ENCODE measurements at regions not wholly inside any gene's neighbourhood (a gene's known extent, or its start where the extent isn't known, plus 50 kb on each side); places are given as distances from the start of the nearest gene placed in this dataset.

DNA sequence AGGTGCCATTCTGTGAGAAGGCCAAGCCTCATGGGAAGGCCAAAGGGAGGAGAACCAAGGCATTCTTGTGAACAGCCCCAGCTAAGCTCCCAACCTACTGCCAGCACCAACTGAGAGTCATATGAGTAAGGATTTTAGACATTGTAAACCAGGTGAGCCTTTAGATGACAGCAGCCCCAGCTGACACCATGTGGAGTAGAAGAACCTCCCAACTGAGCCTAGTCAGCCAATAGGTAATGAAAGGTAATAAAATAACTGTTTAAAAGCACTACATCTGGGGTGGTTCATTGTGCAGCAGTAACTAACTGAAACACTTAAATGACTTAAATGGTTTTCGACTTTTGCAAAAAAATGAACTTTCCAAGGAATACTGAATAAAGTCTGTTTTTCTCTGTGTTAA is 172.6 kb upstream of the KIF2A start:
- Histone ChIP-seq H3K27me3 (ENCODE audit: control insufficient read depth in 3 of 3, insufficient read depth in 3 of 3, low read depth in 1 of 3, low read length in 3 of 3) (peaks cover 0 to 5% (median 0%) of the 10 kb centered on the region in 3 experiments), H3K9me3 (replicated peaks in 1 of 2; ENCODE audit: control insufficient read depth in 2 of 2, insufficient read depth in 1 of 2, low read depth in 1 of 2, low read length in 2 of 2) (no peaks in the 10 kb centered on the region), H2BK15ac (ENCODE audit: low read length) (no peak overlapping the region), H3K23ac (ENCODE audit: low read depth, low read length, poor library complexity) (no peak overlapping the region), H3K14ac (ENCODE audit: low read length) (no peak overlapping the region), H2AK5ac (ENCODE audit: low read depth, low read length) (no peak overlapping the region), H3K27ac (replicated peaks; ENCODE audit: low read length) (no peak overlapping the region), H2BK5ac (ENCODE audit: low read length) (no peak overlapping the region), H3K18ac (ENCODE audit: low read length) (no peak overlapping the region), H3K4me2 (ENCODE audit: insufficient read depth, low read length, poor library complexity, severe bottlenecking) (no peak overlapping the region), H2BK12ac (ENCODE audit: low read length) (no peak overlapping the region), H3K9ac (ENCODE audit: low read depth, low read length, poor library complexity) (no peak overlapping the region), H4K8ac (ENCODE audit: low read depth, low read length) (no peak overlapping the region), H3K36me3 (replicated peaks in 1 of 2; ENCODE audit: control insufficient read depth in 2 of 2, insufficient read depth in 2 of 2, low read length in 2 of 2) (no peaks in the 10 kb centered on the region), H3K4ac (ENCODE audit: low read length) (no peak overlapping the region), H3K79me1 (ENCODE audit: low read depth, low read length) (no peaks in the 10 kb centered on the region), H3K4me3 (ENCODE audit: low read length in 2 of 2) (no peak overlapping the region), H2AFZ (ENCODE audit: low read length) (no peak overlapping the region), H2BK120ac (ENCODE audit: low read depth, low read length) (no peak overlapping the region), H3K4me1 (ENCODE audit: control insufficient read depth in 2 of 2, insufficient read depth in 1 of 2, low read depth in 1 of 2, low read length in 2 of 2) (peaks cover under 1% of the 10 kb centered on the region in 2 donors), H4K91ac (ENCODE audit: low read depth, low read length, poor library complexity) (no peak overlapping the region)
- WGBS, 2 donors (ENCODE audit: extremely low coverage in 2 of 2, insufficient read length in 2 of 2, insufficient replicate concordance in 1 of 2) = no CpG with 5 or more reads among the region's 1 CpG
- DNase-seq (ENCODE audit: low spot score) = no peak

DNA sequence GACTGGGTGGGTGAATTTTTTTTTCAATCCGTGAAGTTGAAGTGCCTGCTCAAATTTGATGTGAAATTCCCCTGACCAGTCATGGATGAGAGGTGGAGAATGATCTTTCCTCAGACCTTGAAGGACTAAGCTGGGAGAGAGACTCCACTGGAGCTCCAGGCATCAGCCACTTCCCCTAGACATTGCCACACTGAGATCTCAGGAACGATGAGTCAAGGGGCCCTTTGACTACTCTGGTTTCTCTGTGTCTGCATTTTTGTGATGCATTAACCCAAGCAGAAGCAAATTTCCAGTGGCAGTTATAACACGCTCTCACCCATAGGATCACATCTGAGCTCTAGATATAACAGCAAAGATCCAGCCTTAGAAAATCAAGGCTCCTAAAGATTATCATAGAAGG is 171.2 kb upstream of the KIF2A start:
- H3K4ac ChIP-seq (ENCODE audit: low read length) = no peak overlapping the region

DNA sequence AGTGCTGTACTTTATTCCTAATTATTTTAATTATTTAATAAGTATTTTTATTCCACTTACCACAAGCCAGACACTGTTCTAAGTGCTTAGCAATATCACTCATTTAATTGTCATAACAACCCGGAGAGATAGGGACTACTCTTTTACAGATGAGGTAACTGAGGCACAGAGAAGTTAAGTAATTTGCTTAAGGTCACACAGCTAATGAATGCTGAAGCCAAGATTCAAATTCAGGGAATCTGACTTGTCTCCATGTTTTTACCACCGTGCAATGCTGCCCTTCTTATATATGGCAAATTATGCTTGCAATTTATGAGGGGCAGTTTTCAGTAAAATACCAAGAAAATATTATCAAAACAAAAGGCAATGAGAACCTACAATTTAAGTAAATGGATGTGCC is 168.4 kb upstream of the KIF2A start:
- H3K18ac ChIP-seq (ENCODE audit: low read length) = no peak overlapping the region
- peaks cover 4 to 5% of the 10 kb centered on the region in 2 donors for H3K4me1 ChIP-seq (ENCODE audit: control insufficient read depth in 2 of 2, insufficient read depth in 1 of 2, low read depth in 1 of 2, low read length in 2 of 2)
- no peak overlapping the region for H3K27ac ChIP-seq (replicated peaks; ENCODE audit: low read length)
- H2BK5ac ChIP-seq (ENCODE audit: low read length) = no peak overlapping the region
- H4K91ac ChIP-seq (ENCODE audit: low read depth, low read length, poor library complexity) = no peak overlapping the region
- H3K27me3 ChIP-seq (ENCODE audit: control insufficient read depth in 3 of 3, insufficient read depth in 3 of 3, low read depth in 1 of 3, low read length in 3 of 3) = peaks cover 0 to 5% (median 0%) of the 10 kb centered on the region in 3 experiments
- no peak overlapping the region for H2AK5ac ChIP-seq (ENCODE audit: low read depth, low read length)
- H3K9me3 ChIP-seq (replicated peaks in 1 of 2; ENCODE audit: control insufficient read depth in 2 of 2, insufficient read depth in 1 of 2, low read depth in 1 of 2, low read length in 2 of 2) = no peaks in the 10 kb centered on the region
- H4K8ac ChIP-seq (ENCODE audit: low read depth, low read length) = no peak overlapping the region
- no CpG with 5 or more reads among the region's 2 CpGs for WGBS, 2 donors (ENCODE audit: extremely low coverage in 2 of 2, insufficient read length in 2 of 2, insufficient replicate concordance in 1 of 2)
- DNase-seq (ENCODE audit: low spot score) = no peak
- no peaks in the 10 kb centered on the region for H3K36me3 ChIP-seq (replicated peaks in 1 of 2; ENCODE audit: control insufficient read depth in 2 of 2, insufficient read depth in 2 of 2, low read length in 2 of 2)
- H2BK15ac ChIP-seq (ENCODE audit: low read length) = no peak overlapping the region
- no peak overlapping the region for H3K23ac ChIP-seq (ENCODE audit: low read depth, low read length, poor library complexity)
- H3K4me2 ChIP-seq (ENCODE audit: insufficient read depth, low read length, poor library complexity, severe bottlenecking) = no peak overlapping the region
- no peaks in the 10 kb centered on the region for H3K79me1 ChIP-seq (ENCODE audit: low read depth, low read length)
- H3K9ac ChIP-seq (ENCODE audit: low read depth, low read length, poor library complexity) = no peak overlapping the region
- no peak overlapping the region for H3K14ac ChIP-seq (ENCODE audit: low read length)
- H2AFZ ChIP-seq (ENCODE audit: low read length) = no peak overlapping the region
- H3K4me3 ChIP-seq (ENCODE audit: low read length in 2 of 2) = no peak overlapping the region
- H2BK120ac ChIP-seq (ENCODE audit: low read depth, low read length) = no peak overlapping the region
- no peak overlapping the region for H3K4ac ChIP-seq (ENCODE audit: low read length)
- no peak overlapping the region for H2BK12ac ChIP-seq (ENCODE audit: low read length)

More for the DNA sequence above, 171.2 kb upstream of the KIF2A start:
- Histone ChIP-seq H3K14ac (ENCODE audit: low read length) (no peak overlapping the region), H3K18ac (ENCODE audit: low read length) (no peak overlapping the region), H3K79me1 (ENCODE audit: low read depth, low read length) (no peaks in the 10 kb centered on the region), H3K4me1 (ENCODE audit: control insufficient read depth in 2 of 2, insufficient read depth in 1 of 2, low read depth in 1 of 2, low read length in 2 of 2) (peaks cover 4 to 5% of the 10 kb centered on the region in 2 donors), H2AK5ac (ENCODE audit: low read depth, low read length) (no peak overlapping the region), H4K8ac (ENCODE audit: low read depth, low read length) (no peak overlapping the region), H3K27ac (replicated peaks; ENCODE audit: low read length) (no peak overlapping the region), H2AFZ (ENCODE audit: low read length) (no peak overlapping the region), H2BK15ac (ENCODE audit: low read length) (no peak overlapping the region), H2BK12ac (ENCODE audit: low read length) (no peak overlapping the region), H3K36me3 (replicated peaks in 1 of 2; ENCODE audit: control insufficient read depth in 2 of 2, insufficient read depth in 2 of 2, low read length in 2 of 2) (no peaks in the 10 kb centered on the region), H4K91ac (ENCODE audit: low read depth, low read length, poor library complexity) (no peak overlapping the region), H3K4me3 (ENCODE audit: low read length in 2 of 2) (no peak overlapping the region), H3K9ac (ENCODE audit: low read depth, low read length, poor library complexity) (no peak overlapping the region), H3K27me3 (ENCODE audit: control insufficient read depth in 3 of 3, insufficient read depth in 3 of 3, low read depth in 1 of 3, low read length in 3 of 3) (peaks cover 0 to 5% (median 0%) of the 10 kb centered on the region in 3 experiments), H3K4me2 (ENCODE audit: insufficient read depth, low read length, poor library complexity, severe bottlenecking) (no peak overlapping the region), H3K23ac (ENCODE audit: low read depth, low read length, poor library complexity) (no peak overlapping the region), H3K9me3 (replicated peaks in 1 of 2; ENCODE audit: control insufficient read depth in 2 of 2, insufficient read depth in 1 of 2, low read depth in 1 of 2, low read length in 2 of 2) (no peaks in the 10 kb centered on the region), H2BK5ac (ENCODE audit: low read length) (no peak overlapping the region), H2BK120ac (ENCODE audit: low read depth, low read length) (no peak overlapping the region)
- no CpG with 5 or more reads among the region's 3 CpGs for WGBS, 2 donors (ENCODE audit: extremely low coverage in 2 of 2, insufficient read length in 2 of 2, insufficient replicate concordance in 1 of 2)
- no peak for DNase-seq (ENCODE audit: low spot score)

DNA sequence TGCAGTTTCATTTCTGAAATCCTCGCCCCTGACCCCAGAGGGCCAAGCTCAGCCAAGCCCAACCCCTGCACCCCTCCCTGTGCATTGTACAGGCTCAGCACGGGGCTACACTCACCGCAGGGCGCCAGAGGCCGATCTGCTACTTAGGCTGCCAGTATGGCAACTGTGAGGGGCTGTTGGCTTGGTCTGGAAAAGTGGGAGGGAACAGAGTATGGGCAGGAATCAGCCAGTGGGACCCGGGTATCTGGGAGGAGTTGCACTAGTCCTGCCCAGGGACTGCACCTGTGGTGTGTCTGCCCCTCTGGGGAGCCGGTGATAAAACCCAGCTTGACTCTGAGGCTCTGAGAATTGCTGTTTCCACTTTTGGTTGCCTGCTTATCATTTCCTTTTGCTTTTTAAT is 167.4 kb upstream of the KIF2A start:
- no peak for DNase-seq (ENCODE audit: low spot score)
- Histone ChIP-seq H3K9ac (ENCODE audit: low read depth, low read length, poor library complexity) (peak overlapping the region; percentile 38), H3K23ac (ENCODE audit: low read depth, low read length, poor library complexity) (no peak overlapping the region), H3K79me1 (ENCODE audit: low read depth, low read length) (no peaks in the 10 kb centered on the region), H2BK120ac (ENCODE audit: low read depth, low read length) (no peak overlapping the region), H3K36me3 (replicated peaks in 1 of 2; ENCODE audit: control insufficient read depth in 2 of 2, insufficient read depth in 2 of 2, low read length in 2 of 2) (no peaks in the 10 kb centered on the region), H3K27ac (replicated peaks; ENCODE audit: low read length) (no peak overlapping the region), H3K18ac (ENCODE audit: low read length) (no peak overlapping the region), H3K4me3 (ENCODE audit: low read length in 2 of 2) (no peak overlapping the region), H3K14ac (ENCODE audit: low read length) (no peak overlapping the region), H2AK5ac (ENCODE audit: low read depth, low read length) (no peak overlapping the region), H3K4me2 (ENCODE audit: insufficient read depth, low read length, poor library complexity, severe bottlenecking) (no peak overlapping the region), H2AFZ (ENCODE audit: low read length) (peak overlapping the region; percentile 83), H2BK5ac (ENCODE audit: low read length) (no peak overlapping the region), H3K27me3 (ENCODE audit: control insufficient read depth in 3 of 3, insufficient read depth in 3 of 3, low read depth in 1 of 3, low read length in 3 of 3) (peaks cover 0 to 5% (median 0%) of the 10 kb centered on the region in 3 experiments), H2BK12ac (ENCODE audit: low read length) (no peak overlapping the region), H4K91ac (ENCODE audit: low read depth, low read length, poor library complexity) (no peak overlapping the region), H3K4ac (ENCODE audit: low read length) (no peak overlapping the region), H2BK15ac (ENCODE audit: low read length) (peak overlapping the region; percentile 8), H3K4me1 (ENCODE audit: control insufficient read depth in 2 of 2, insufficient read depth in 1 of 2, low read depth in 1 of 2, low read length in 2 of 2) (peaks cover 4 to 5% of the 10 kb centered on the region in 2 donors), H4K8ac (ENCODE audit: low read depth, low read length) (no peak overlapping the region), H3K9me3 (replicated peaks in 1 of 2; ENCODE audit: control insufficient read depth in 2 of 2, insufficient read depth in 1 of 2, low read depth in 1 of 2, low read length in 2 of 2) (no peaks in the 10 kb centered on the region)
- WGBS, 2 donors (ENCODE audit: extremely low coverage in 2 of 2, insufficient read length in 2 of 2, insufficient replicate concordance in 1 of 2) = no CpG with 5 or more reads among the region's 7 CpGs
